ENCODE measurements at regions not wholly inside any gene's neighbourhood (a gene's known extent, or its start where the extent isn't known, plus 50 kb on each side); places are given as distances from the start of the nearest gene placed in this dataset.

- no peak for DNase-seq (ENCODE audit: extremely low read depth, insufficient read length)
- no peak for TF ChIP-seq CTCF (IDR thresholded peaks at IDR 0.05; ENCODE audit: insufficient read depth, low read length, poor library complexity, severe bottlenecking)
- Histone ChIP-seq H3K27me3 (replicated peaks; ENCODE audit: control insufficient read depth, insufficient read depth, low read length) (no peaks in the 10 kb centered on the region), H3K4me3 (replicated peaks; ENCODE audit: low read depth, low read length) (no peak overlapping the region), H3K36me3 (ENCODE audit: control insufficient read depth, insufficient read depth, low read length) (no peaks in the 10 kb centered on the region)
These were observed 391.1 kb downstream of the LRIG3 start for GRCh38 chr12:58529114-58529665.

GRCh38 chr12:58529897-58530741 lies 390.2 kb downstream of the LRIG3 start:
- Histone ChIP-seq H3K27me3 (replicated peaks; ENCODE audit: control insufficient read depth, insufficient read depth, low read length) (no peaks in the 10 kb centered on the region), H3K4me3 (replicated peaks; ENCODE audit: low read depth, low read length) (no peak overlapping the region), H3K36me3 (ENCODE audit: control insufficient read depth, insufficient read depth, low read length) (no peaks in the 10 kb centered on the region)
- TF ChIP-seq CTCF (IDR thresholded peaks at IDR 0.05; ENCODE audit: insufficient read depth, low read length, poor library complexity, severe bottlenecking): no peak
- DNase-seq (ENCODE audit: extremely low read depth, insufficient read length): no peak

DNA sequence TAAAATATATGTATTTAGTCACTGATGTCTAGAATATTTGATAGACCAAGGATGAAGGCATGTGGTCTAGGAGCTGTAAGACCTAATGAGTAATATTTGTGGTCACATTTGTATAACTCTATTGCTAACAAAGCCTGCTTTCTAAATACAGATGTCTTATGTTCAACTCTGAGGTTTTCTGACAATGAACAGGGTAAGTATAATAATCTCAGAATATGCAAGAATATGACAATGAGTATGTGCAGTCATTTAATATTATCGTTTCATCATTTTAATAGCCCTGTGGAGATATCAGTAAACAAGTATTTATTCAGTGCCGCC lies 389.6 kb downstream of the LRIG3 start:
- no peak for DNase-seq (ENCODE audit: extremely low read depth, insufficient read length)

DNA sequence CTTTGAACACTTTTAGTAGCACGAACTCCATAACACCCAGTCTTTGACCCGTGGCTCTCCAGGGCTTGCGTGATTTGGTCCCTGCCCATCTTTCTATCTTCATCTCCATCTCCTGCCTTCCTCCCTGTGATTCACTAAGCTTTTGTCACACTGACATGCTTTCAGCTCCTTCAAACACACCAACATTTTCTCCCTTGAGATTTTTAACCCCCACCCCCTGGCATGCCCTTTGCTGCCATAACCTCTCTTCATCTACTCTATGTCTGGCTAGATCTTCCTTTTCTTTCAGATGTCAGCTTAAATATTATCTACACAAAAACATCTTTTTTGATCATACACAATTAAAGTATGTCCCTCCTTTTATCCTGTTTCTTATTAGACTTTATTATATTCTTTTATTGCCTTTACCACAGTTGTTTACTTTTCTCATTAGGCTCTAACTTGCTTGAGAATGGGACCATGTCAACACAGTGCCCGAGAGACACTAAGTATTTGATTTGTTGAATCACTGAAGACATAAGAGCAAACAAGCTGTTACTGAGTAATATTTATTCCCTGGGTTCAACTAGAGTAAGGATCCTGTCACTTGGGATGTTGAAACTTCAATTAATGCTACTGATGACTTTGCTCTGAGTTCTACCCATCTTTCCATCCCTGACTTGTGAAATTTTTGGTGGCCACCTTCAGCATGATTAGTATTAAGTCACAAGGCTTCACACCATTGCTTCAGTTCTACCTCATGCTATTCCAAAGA lies 387.3 kb downstream of the LRIG3 start:
- DNase-seq (ENCODE audit: extremely low read depth, insufficient read length): no peak
- H3K36me3 ChIP-seq (ENCODE audit: control insufficient read depth, insufficient read depth, low read length): no peaks in the 10 kb centered on the region
- H3K4me3 ChIP-seq (replicated peaks; ENCODE audit: low read depth, low read length): no peak overlapping the region
- H3K27me3 ChIP-seq (replicated peaks; ENCODE audit: control insufficient read depth, insufficient read depth, low read length): no peaks in the 10 kb centered on the region
- TF ChIP-seq CTCF (IDR thresholded peaks at IDR 0.05; ENCODE audit: insufficient read depth, low read length, poor library complexity, severe bottlenecking): no peak

More for the DNA sequence above, 389.6 kb downstream of the LRIG3 start:
- Histone ChIP-seq H3K4me3 (replicated peaks; ENCODE audit: low read depth, low read length) (no peak overlapping the region), H3K36me3 (ENCODE audit: control insufficient read depth, insufficient read depth, low read length) (no peaks in the 10 kb centered on the region), H3K27me3 (replicated peaks; ENCODE audit: control insufficient read depth, insufficient read depth, low read length) (no peaks in the 10 kb centered on the region)
- TF ChIP-seq CTCF (IDR thresholded peaks at IDR 0.05; ENCODE audit: insufficient read depth, low read length, poor library complexity, severe bottlenecking): no peak

DNA sequence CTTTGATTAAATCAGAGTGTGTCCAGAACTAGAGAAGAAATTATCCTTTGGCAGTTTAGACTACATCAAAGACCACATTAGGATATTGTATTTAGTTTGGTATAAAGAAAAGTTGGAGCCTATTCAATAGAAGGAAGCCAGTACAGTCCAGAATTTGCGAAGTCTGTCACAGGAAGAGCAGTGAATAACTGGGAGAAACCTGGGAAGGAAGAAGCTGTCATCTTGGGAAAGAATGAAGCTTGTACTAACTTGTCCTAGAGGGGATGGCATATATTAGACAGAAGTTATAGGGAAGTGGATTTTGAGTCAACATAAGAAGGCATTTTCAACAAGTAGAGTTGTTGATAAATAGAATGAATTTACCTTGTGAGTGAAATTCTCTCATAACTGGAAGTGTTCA lies 386.7 kb downstream of the LRIG3 start:
- H3K36me3 ChIP-seq (ENCODE audit: control insufficient read depth, insufficient read depth, low read length): no peaks in the 10 kb centered on the region
- TF ChIP-seq CTCF (IDR thresholded peaks at IDR 0.05; ENCODE audit: insufficient read depth, low read length, poor library complexity, severe bottlenecking): no peak
- no peaks in the 10 kb centered on the region for H3K27me3 ChIP-seq (replicated peaks; ENCODE audit: control insufficient read depth, insufficient read depth, low read length)
- no peak overlapping the region for H3K4me3 ChIP-seq (replicated peaks; ENCODE audit: low read depth, low read length)
- DNase-seq (ENCODE audit: extremely low read depth, insufficient read length): no peak

All from GM06990 (cell line).